ENCODE measurements at regions not wholly inside any gene's neighbourhood (a gene's known extent, or its start where the extent isn't known, plus 50 kb on each side); places are given as distances from the start of the nearest gene placed in this dataset.

- TF ChIP-seq CTCF (IDR thresholded peaks at IDR 0.05; ENCODE audit: insufficient read depth, low read length, severe bottlenecking), result no peak
- Histone ChIP-seq H3K36me3 (ENCODE audit: control insufficient read depth, insufficient read depth, low read length) (no peaks in the 10 kb centered on the region), H3K27me3 (ENCODE audit: control insufficient read depth, insufficient read depth, low read length) (no peaks in the 10 kb centered on the region), H3K4me3 (ENCODE audit: low read depth, low read length) (no peak overlapping the region)
- DNase-seq (ENCODE audit: low read depth) (no peak), FAIRE-seq (no peak)
Measured at GRCh38 chrX:40156470-40157227, 58.9 kb upstream of the BCOR start.

GRCh38 chrX:40155589-40156469 lies 58.1 kb upstream of the BCOR start:
- Histone ChIP-seq H3K27me3 (ENCODE audit: control insufficient read depth, insufficient read depth, low read length) (no peaks in the 10 kb centered on the region), H3K36me3 (ENCODE audit: control insufficient read depth, insufficient read depth, low read length) (no peaks in the 10 kb centered on the region), H3K4me3 (ENCODE audit: low read depth, low read length) (peak overlapping the region; percentile 23)
- no peak for TF ChIP-seq CTCF (IDR thresholded peaks at IDR 0.05; ENCODE audit: insufficient read depth, low read length, severe bottlenecking)
- DNase-seq (ENCODE audit: low read depth) (no peak), FAIRE-seq (no peak)

GRCh38 chrX:40154853-40155588 lies 57.3 kb upstream of the BCOR start:
- DNase-seq (ENCODE audit: low read depth) (no peak), FAIRE-seq (no peak)
- Histone ChIP-seq H3K27me3 (ENCODE audit: control insufficient read depth, insufficient read depth, low read length) (no peaks in the 10 kb centered on the region), H3K4me3 (ENCODE audit: low read depth, low read length) (peak overlapping the region; percentile 23), H3K36me3 (ENCODE audit: control insufficient read depth, insufficient read depth, low read length) (no peaks in the 10 kb centered on the region)
- TF ChIP-seq CTCF (IDR thresholded peaks at IDR 0.05; ENCODE audit: insufficient read depth, low read length, severe bottlenecking), result no peak

GRCh38 chrX:40154250-40154852 lies 56.6 kb upstream of the BCOR start:
- FAIRE-seq, result no peak
- no peaks in the 10 kb centered on the region for H3K27me3 ChIP-seq (ENCODE audit: control insufficient read depth, insufficient read depth, low read length)
- no peak for TF ChIP-seq CTCF (IDR thresholded peaks at IDR 0.05; ENCODE audit: insufficient read depth, low read length, severe bottlenecking)
- DNase-seq (ENCODE audit: low read depth), result no peak
- H3K36me3 ChIP-seq (ENCODE audit: control insufficient read depth, insufficient read depth, low read length), result no peaks in the 10 kb centered on the region
- peak overlapping the region; percentile 18 for H3K4me3 ChIP-seq (ENCODE audit: low read depth, low read length)

GRCh38 chrX:40153345-40154249 lies 55.8 kb upstream of the BCOR start:
- no peaks in the 10 kb centered on the region for H3K36me3 ChIP-seq (ENCODE audit: control insufficient read depth, insufficient read depth, low read length)
- peak overlapping the region; percentile 37 for H3K4me3 ChIP-seq (ENCODE audit: low read depth, low read length)
- H3K27me3 ChIP-seq (ENCODE audit: control insufficient read depth, insufficient read depth, low read length), result no peaks in the 10 kb centered on the region
- peak; percentile 1 for TF ChIP-seq CTCF (IDR thresholded peaks at IDR 0.05; ENCODE audit: insufficient read depth, low read length, severe bottlenecking)
- DNase-seq (ENCODE audit: low read depth) (no peak), FAIRE-seq (no peak)

Data from bronchial epithelial cell (primary cell).